Activated CD4-positive, alpha-beta T cell treated with anti-CD3 and anti-CD28 coated beads for 36 hours (primary cell): ENCODE measurements at regions not wholly inside any gene's neighbourhood (a gene's known extent, or its start where the extent isn't known, plus 50 kb on each side); places are given as distances from the start of the nearest gene placed in this dataset.
"Not testable (repeated sequence)": the region's sequence is repeated elsewhere in the genome, so short reads cannot be mapped to it uniquely, and the experiment has no call there.

Source experiments
- ATAC-seq: fragments of 200-7000 bp; cut with Tn5 transposase; one replicate; pipeline ENCODE4 v1.10.0; 2021; ENCODE audit warnings: mild to moderate bottlenecking, moderate library complexity
- CTCF ChIA-PET: fragments of 350-600 bp; sonication (Branson Sonifier 250); formaldehyde crosslinking; loops from one replicate; lab custom pipeline; 2021; ENCODE audit warnings: antibody characterized with exemption; lab: Charles Lee
- POLR2A ChIA-PET: fragments of 350-600 bp; sonication (Branson Sonifier 250); formaldehyde crosslinking; loops from one replicate; lab custom pipeline; 2021; ENCODE audit warnings: antibody characterized with exemption, inconsistent platforms; lab: Charles Lee
- DNase-seq: peaks from one replicate; pipeline ENCODE4 v3.0.0-alpha.2; 2020
- H3K27ac Mint-ChIP-seq: one replicate; pipeline ENCODE4 v1.8.0; 2021; ENCODE audit warnings: mixed read lengths
- H3K27me3 Mint-ChIP-seq: one replicate; pipeline ENCODE4 v1.8.0; 2021; ENCODE audit warnings: mixed read lengths
- H3K36me3 Mint-ChIP-seq: one replicate; pipeline ENCODE4 v1.8.0; 2021; ENCODE audit warnings: low read depth, mixed read lengths
- H3K4me1 Mint-ChIP-seq: one replicate; pipeline ENCODE4 v1.8.0; 2021; ENCODE audit warnings: mixed read lengths
- H3K4me3 Mint-ChIP-seq: one replicate; pipeline ENCODE4 v1.8.0; 2021; ENCODE audit warnings: mild to moderate bottlenecking, moderate library complexity, mixed read lengths
- H3K9me3 Mint-ChIP-seq: one replicate; pipeline ENCODE4 v1.8.0; 2021; ENCODE audit warnings: low read depth, mixed read lengths
- intact Hi-C, 2 experiments: fragments of 100-400 bp; cut with DNase I in 1 of 2; cut with micrococcal nuclease in 1 of 2; formaldehyde crosslinking; loops; one replicate each; pipeline versions ENCODE4 v1.14.2 to v1.15.1; 2022 to 2024; cut with DNase I, micrococcal nuclease

DNA sequence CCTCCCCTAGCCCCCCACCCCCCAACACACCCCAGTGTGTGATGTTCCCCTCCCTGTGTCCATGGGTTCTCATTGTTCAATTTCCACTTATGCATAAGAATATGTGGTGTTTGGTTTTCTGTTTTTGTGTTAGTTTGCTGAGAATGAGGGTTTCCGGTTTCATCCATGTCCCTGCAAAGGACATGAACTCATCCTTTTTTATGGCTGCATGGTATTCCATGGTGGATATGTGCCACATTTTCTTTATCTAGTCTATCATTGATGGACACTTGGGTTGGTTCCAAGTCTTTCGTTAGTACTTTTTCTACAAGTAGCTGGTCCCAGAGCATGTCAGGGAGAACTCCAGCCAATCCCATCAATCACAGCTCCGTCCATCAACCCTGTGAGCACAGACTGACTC lies 350.3 kb downstream of the SETD4 start:
- H3K27me3 Mint-ChIP-seq, H3K27ac Mint-ChIP-seq, ATAC-seq, CTCF ChIA-PET, intact Hi-C loops, DNase-seq, POLR2A ChIA-PET, H3K36me3 Mint-ChIP-seq, H3K4me3 Mint-ChIP-seq, H3K9me3 Mint-ChIP-seq, H3K4me1 Mint-ChIP-seq: not testable (repeated sequence)

DNA sequence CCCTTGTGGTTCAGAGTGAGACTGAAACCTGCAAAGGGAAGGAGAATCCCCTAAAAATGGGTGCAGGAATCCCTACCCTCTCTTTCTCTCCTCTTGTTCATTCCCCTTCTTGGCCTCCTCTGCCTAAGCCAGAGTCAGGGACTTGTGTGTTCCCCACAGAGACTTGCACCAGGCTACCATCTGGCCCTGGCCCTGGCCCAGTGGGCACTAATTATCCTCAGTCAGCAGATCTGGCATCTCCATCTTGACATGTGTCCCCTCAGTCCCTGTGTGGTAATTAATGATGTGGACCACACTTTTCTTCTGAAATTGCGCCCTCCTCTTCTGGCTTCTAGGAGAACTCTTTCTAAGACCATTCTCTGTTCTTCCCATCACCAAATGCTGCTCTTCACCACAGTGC lies 354.4 kb downstream of the SETD4 start:
- Mint-ChIP-seq H3K4me1 (no peaks in the 10 kb centered on the region), H3K27me3 (peaks cover 10% of the 10 kb centered on the region), H3K4me3 (no peak overlapping the region), H3K9me3 (no peaks in the 10 kb centered on the region), H3K36me3 (no peaks in the 10 kb centered on the region), H3K27ac (no peak overlapping the region)
- POLR2A ChIA-PET, result no interaction called here
- CTCF ChIA-PET, result no interaction called here
- no peak for DNase-seq
- ATAC-seq, result no peak
- intact Hi-C loops, result no loop called here

GRCh38 chr21:35705237-35705887 lies 355.0 kb downstream of the SETD4 start:
- ChIA-PET CTCF (no interaction called here), POLR2A (no interaction called here)
- peaks cover 13% of the 10 kb centered on the region for H3K27me3 Mint-ChIP-seq
- no peak overlapping the region for H3K27ac Mint-ChIP-seq
- H3K36me3 Mint-ChIP-seq, result no peaks in the 10 kb centered on the region
- DNase-seq (no peak), ATAC-seq (no peak)
- no peaks in the 10 kb centered on the region for H3K9me3 Mint-ChIP-seq
- intact Hi-C loops, result no loop called here
- H3K4me1 Mint-ChIP-seq, result no peaks in the 10 kb centered on the region
- no peak overlapping the region for H3K4me3 Mint-ChIP-seq

GRCh38 chr21:35703704-35704103 lies 356.6 kb downstream of the SETD4 start:
- no peaks in the 10 kb centered on the region for H3K4me1 Mint-ChIP-seq
- peaks cover 15% of the 10 kb centered on the region for H3K27me3 Mint-ChIP-seq
- ChIA-PET CTCF (interaction anchor here (0.6 kb wide), 1 partner anchor 108 kb away, joined by 3 read pairs; no protein-coding TSS in a partner anchor), POLR2A (no interaction called here)
- H3K4me3 Mint-ChIP-seq, result no peak overlapping the region
- no peaks in the 10 kb centered on the region for H3K36me3 Mint-ChIP-seq
- no peak overlapping the region for H3K27ac Mint-ChIP-seq
- intact Hi-C loops, result no loop called here
- no peaks in the 10 kb centered on the region for H3K9me3 Mint-ChIP-seq
- DNase-seq (no peak), ATAC-seq (no peak)

DNA sequence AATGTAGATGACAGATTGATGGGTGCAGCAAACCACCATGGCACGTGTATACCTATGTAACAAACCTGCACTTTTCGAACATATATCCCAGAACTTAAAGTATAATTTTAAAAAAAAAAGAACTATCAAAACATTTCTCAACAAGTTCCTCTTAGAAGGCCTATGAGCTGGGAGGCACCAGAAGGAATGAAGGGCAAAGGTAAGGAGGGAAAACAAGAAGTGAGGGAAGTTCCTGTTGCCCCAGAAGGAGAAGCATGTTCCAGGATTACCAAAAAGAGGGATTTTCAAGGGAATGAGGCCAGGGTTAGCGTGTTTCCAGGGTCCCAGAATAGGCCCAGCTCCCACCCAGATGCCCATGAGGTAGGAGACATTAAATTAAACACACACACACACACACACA lies 361.0 kb downstream of the SETD4 start:
- H3K27me3 Mint-ChIP-seq, result peaks cover 18% of the 10 kb centered on the region
- ATAC-seq (no peak), DNase-seq (no peak)
- intact Hi-C loops, result no loop called here
- no peak overlapping the region for H3K27ac Mint-ChIP-seq
- no peak overlapping the region for H3K4me3 Mint-ChIP-seq
- POLR2A ChIA-PET, result no interaction called here
- no peaks in the 10 kb centered on the region for H3K36me3 Mint-ChIP-seq
- H3K9me3 Mint-ChIP-seq, result no peaks in the 10 kb centered on the region
- CTCF ChIA-PET, result no interaction called here
- H3K4me1 Mint-ChIP-seq, result peaks cover 9% of the 10 kb centered on the region

GRCh38 chr21:35697321-35697808 lies 363.0 kb downstream of the SETD4 start:
- H3K36me3 Mint-ChIP-seq, result no peaks in the 10 kb centered on the region
- ATAC-seq, result no peak
- POLR2A ChIA-PET, result interaction anchor here (0.6 kb wide), 1 partner anchor 1154 kb away, joined by 3 read pairs; no protein-coding TSS in a partner anchor

GRCh38 chr21:35696644-35697043 lies 363.7 kb downstream of the SETD4 start:
- DNase-seq (no peak), ATAC-seq (no peak)
- no peak overlapping the region for H3K27ac Mint-ChIP-seq
- H3K4me3 Mint-ChIP-seq, result no peak overlapping the region
- H3K36me3 Mint-ChIP-seq, result no peaks in the 10 kb centered on the region
- ChIA-PET POLR2A (interaction anchor here (0.6 kb wide), 1 partner anchor 1153 kb away, joined by 3 read pairs; no protein-coding TSS in a partner anchor), CTCF (interaction anchor here (0.7 to 1.2 kb wide), 2 partner anchors 10 to 24 kb away, joined by 3 read pairs; no protein-coding TSS in a partner anchor)
- intact Hi-C loops, result no loop called here
- H3K4me1 Mint-ChIP-seq, result peaks cover 9% of the 10 kb centered on the region
- H3K27me3 Mint-ChIP-seq, result peaks cover 11% of the 10 kb centered on the region
- H3K9me3 Mint-ChIP-seq, result no peaks in the 10 kb centered on the region

More at GRCh38 chr21:35697321-35697808, 363.0 kb downstream of the SETD4 start:
- CTCF ChIA-PET, result interaction anchor here (0.7 kb wide), 1 partner anchor 37 kb away, joined by 3 read pairs; no protein-coding TSS in a partner anchor
- Mint-ChIP-seq H3K27ac (no peak overlapping the region), H3K4me3 (no peak overlapping the region), H3K9me3 (no peaks in the 10 kb centered on the region), H3K27me3 (peaks cover 11% of the 10 kb centered on the region), H3K4me1 (peaks cover 9% of the 10 kb centered on the region)
- intact Hi-C loops, result no loop called here
- peak; percentile 16 for DNase-seq

DNA sequence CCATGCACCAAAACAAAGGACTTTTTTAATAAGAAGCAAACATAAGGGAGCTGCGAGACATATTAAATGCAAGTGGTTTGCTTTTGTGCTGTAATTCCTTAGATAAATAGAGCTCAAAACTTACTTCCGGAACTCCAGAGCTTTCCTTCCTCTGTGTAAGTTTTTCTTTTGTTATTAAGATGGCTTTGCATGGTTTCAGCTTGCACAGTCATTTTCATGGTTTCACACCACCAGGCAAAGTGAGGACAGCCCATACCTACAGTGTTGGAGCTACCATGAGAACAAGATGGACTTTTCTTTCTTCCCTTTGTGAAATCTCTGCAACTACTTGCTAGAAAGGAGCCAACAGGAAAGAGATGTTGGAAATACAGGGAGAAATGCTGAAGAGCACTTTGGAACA lies 368.0 kb downstream of the SETD4 start:
- DNase-seq, result no peak
- H3K4me3 Mint-ChIP-seq, result no peak overlapping the region
- H3K27me3 Mint-ChIP-seq, result peaks cover 16% of the 10 kb centered on the region
- POLR2A ChIA-PET, result no interaction called here
- intact Hi-C loops, result no loop called here
- H3K27ac Mint-ChIP-seq, result no peak overlapping the region
- CTCF ChIA-PET, result no interaction called here
- ATAC-seq, result no peak
- peaks cover 3% of the 10 kb centered on the region for H3K4me1 Mint-ChIP-seq
- H3K36me3 Mint-ChIP-seq, result no peaks in the 10 kb centered on the region
- no peaks in the 10 kb centered on the region for H3K9me3 Mint-ChIP-seq

DNA sequence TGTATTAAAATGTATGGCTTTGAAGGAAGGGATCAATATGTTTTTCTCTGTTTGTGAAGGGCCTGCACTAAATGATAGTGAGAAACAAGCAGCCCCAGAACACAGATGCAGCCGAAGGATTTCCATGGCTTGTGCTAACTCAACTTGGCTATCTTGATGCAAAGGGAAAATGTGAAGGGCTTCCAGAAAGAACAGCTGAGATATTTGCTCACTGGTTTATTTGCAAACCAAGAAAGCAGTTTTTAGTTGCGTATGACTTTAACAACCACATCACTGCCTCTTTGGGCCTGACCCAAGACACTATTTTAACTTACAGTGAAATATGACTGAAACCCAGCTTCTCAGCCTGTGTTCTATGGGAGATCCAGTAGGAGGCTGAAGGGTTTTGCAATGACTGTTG lies 369.9 kb downstream of the SETD4 start:
- no peaks in the 10 kb centered on the region for H3K36me3 Mint-ChIP-seq
- no peaks in the 10 kb centered on the region for H3K4me1 Mint-ChIP-seq
- intact Hi-C loops, result no loop called here
- H3K4me3 Mint-ChIP-seq, result no peak overlapping the region
- no peaks in the 10 kb centered on the region for H3K9me3 Mint-ChIP-seq
- ChIA-PET CTCF (no interaction called here), POLR2A (no interaction called here)
- DNase-seq (no peak), ATAC-seq (no peak)
- no peak overlapping the region for H3K27ac Mint-ChIP-seq
- peaks cover 20% of the 10 kb centered on the region for H3K27me3 Mint-ChIP-seq

- no peaks in the 10 kb centered on the region for H3K9me3 Mint-ChIP-seq
- H3K36me3 Mint-ChIP-seq, result no peaks in the 10 kb centered on the region
- no peak for ATAC-seq
- no peak overlapping the region for H3K27ac Mint-ChIP-seq
- ChIA-PET CTCF (interaction anchor here (1.0 kb wide), 1 partner anchor 10 kb away, joined by 3 read pairs; no protein-coding TSS in a partner anchor), POLR2A (no interaction called here)
- H3K4me1 Mint-ChIP-seq, result peaks cover 4% of the 10 kb centered on the region
- DNase-seq, result no peak
- peaks cover 24% of the 10 kb centered on the region for H3K27me3 Mint-ChIP-seq
- H3K4me3 Mint-ChIP-seq, result no peak overlapping the region
- intact Hi-C loops, result no loop called here
These were observed 374.2 kb downstream of the SETD4 start for GRCh38 chr21:35686156-35686555.

GRCh38 chr21:35683664-35684304 lies 376.5 kb downstream of the SETD4 start:
- Mint-ChIP-seq H3K36me3 (no peaks in the 10 kb centered on the region), H3K27ac (no peak overlapping the region), H3K4me1 (peaks cover 4% of the 10 kb centered on the region), H3K9me3 (no peaks in the 10 kb centered on the region), H3K4me3 (no peak overlapping the region), H3K27me3 (peaks cover 21% of the 10 kb centered on the region)
- intact Hi-C loops, result no loop called here
- DNase-seq (no peak), ATAC-seq (no peak)
- ChIA-PET POLR2A (no interaction called here), CTCF (interaction anchor here (0.6 kb wide), 1 partner anchor 389 kb away, joined by 3 read pairs; no protein-coding TSS in a partner anchor)
